WTC11 (cell line): ENCODE measurements at regions not wholly inside any gene's neighbourhood (a gene's known extent, or its start where the extent isn't known, plus 50 kb on each side); places are given as distances from the start of the nearest gene placed in this dataset.

ENCODE experiments used
- ATF6 ChIP-seq: sonication (generic); formaldehyde crosslinking; IDR thresholded peaks from 2 replicates; pipeline ENCODE4 v1.8.1; 2023; ENCODE audit warnings: mild to moderate bottlenecking, missing genetic modification reagents
- CTCF ChIP-seq: fragments of 200-600 bp; IDR thresholded peaks from 2 replicates; pipeline ENCODE4 v1.8.0; 2022; ENCODE audit warnings: antibody characterized with exemption
- JUN ChIP-seq: sonication (generic); formaldehyde crosslinking; IDR thresholded peaks from 2 replicates; pipeline ENCODE4 v1.8.0; 2023; ENCODE audit warnings: mild to moderate bottlenecking, missing genetic modification reagents
- MAX ChIP-seq: sonication (generic); formaldehyde crosslinking; IDR thresholded peaks from 2 replicates; pipeline ENCODE4 v1.8.0; 2022; ENCODE audit warnings: mild to moderate bottlenecking, missing genetic modification reagents
- ZNF423 ChIP-seq: fragments of 250-450 bp; sonication (Bioruptor Pico); IDR thresholded peaks from 2 replicates; pipeline ENCODE4 v2.1.2; 2022; ENCODE audit warnings: mild to moderate bottlenecking, moderate library complexity

- no peak for TF ChIP-seq CTCF
- TF ChIP-seq JUN (CRISPR knock-in tag) = no peak
- TF ChIP-seq ZNF423 = no peak
- no peak for TF ChIP-seq MAX (CRISPR knock-in tag)
- TF ChIP-seq ATF6 (CRISPR knock-in tag) = no peak
Observed at GRCh38 chr9:80417211-80417773, 845.5 kb downstream of the TLE4 start.
